ENCODE measurements at regions not wholly inside any gene's neighbourhood (a gene's known extent, or its start where the extent isn't known, plus 50 kb on each side); places are given as distances from the start of the nearest gene placed in this dataset.

DNA sequence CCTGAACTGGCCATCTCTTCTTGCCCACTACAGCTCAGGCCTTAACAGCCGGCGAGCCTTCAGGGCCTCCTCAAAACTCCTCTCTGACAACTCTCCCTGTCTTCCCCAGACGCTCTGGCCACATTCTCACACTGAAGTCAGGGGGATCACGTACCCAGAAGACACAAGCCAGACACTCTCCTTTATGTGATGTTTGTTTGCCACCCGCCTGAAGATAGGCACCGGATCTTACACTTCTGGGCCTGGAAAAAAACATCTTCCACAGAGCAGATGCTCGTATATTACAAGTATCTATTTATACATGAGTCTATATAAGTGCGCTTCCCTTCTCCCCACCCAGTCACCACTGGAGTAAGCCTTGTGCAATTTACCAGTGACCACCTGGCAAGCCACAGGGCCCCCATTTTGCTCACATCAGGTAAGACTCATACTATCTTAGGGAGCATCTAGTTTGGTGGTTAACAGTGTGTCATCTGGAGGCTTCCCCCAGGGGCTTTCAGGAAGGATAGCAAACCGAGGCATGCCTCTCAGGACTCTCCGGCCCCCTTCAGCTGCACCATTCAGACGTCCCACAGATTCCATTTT, 349.4 kb downstream of the SOX9 start:
- no peak for TF ChIP-seq GATA3 (IDR thresholded peaks at IDR 0.05; ENCODE audit: low read depth, low read length)
- no peak for TF ChIP-seq GATA2 (IDR thresholded peaks at IDR 0.05; ENCODE audit: low read depth, low read length)
